ENCODE measurements at regions not wholly inside any gene's neighbourhood (a gene's known extent, or its start where the extent isn't known, plus 50 kb on each side); places are given as distances from the start of the nearest gene placed in this dataset.

- Mint-ChIP-seq H3K9me3 (peaks cover 16% of the 10 kb centered on the region), H3K27me3 (peaks cover 18% of the 10 kb centered on the region), H3K27ac (no peak overlapping the region), H3K4me1 (peaks cover 10% of the 10 kb centered on the region), H3K4me3 (no peak overlapping the region), H3K36me3 (peaks cover 10% of the 10 kb centered on the region)
- ATAC-seq: no peak
Measured at GRCh38 chr20:24773751-24774201, 175.3 kb upstream of the CST7 start.

- Mint-ChIP-seq H3K4me1 (peaks cover 16% of the 10 kb centered on the region), H3K9me3 (peaks cover 16% of the 10 kb centered on the region), H3K27me3 (peaks cover 15% of the 10 kb centered on the region), H3K27ac (no peak overlapping the region), H3K36me3 (peaks cover 10% of the 10 kb centered on the region), H3K4me3 (no peak overlapping the region)
- ATAC-seq: no peak
Measured at GRCh38 chr20:24775966-24776365, 173.1 kb upstream of the CST7 start.

GRCh38 chr20:24776755-24777271 lies 172.3 kb upstream of the CST7 start:
- Mint-ChIP-seq H3K4me3 (no peak overlapping the region), H3K27ac (no peak overlapping the region), H3K36me3 (peaks cover 10% of the 10 kb centered on the region), H3K9me3 (peaks cover 16% of the 10 kb centered on the region), H3K4me1 (peaks cover 12% of the 10 kb centered on the region), H3K27me3 (peaks cover 12% of the 10 kb centered on the region)
- ATAC-seq: no peak

- Mint-ChIP-seq H3K9me3 (peaks cover 16% of the 10 kb centered on the region), H3K27ac (peak overlapping the region; percentile 50), H3K27me3 (peaks cover 3% of the 10 kb centered on the region), H3K4me1 (peaks cover 12% of the 10 kb centered on the region), H3K4me3 (no peak overlapping the region), H3K36me3 (peaks cover 10% of the 10 kb centered on the region)
- no peak for ATAC-seq
Measured at GRCh38 chr20:24777746-24778145, 171.3 kb upstream of the CST7 start.

GRCh38 chr20:24778585-24779031 lies 170.5 kb upstream of the CST7 start:
- no peak for ATAC-seq
- peaks cover 10% of the 10 kb centered on the region for H3K36me3 Mint-ChIP-seq
- H3K27ac Mint-ChIP-seq: peak overlapping the region; percentile 50
- no peak overlapping the region for H3K4me3 Mint-ChIP-seq
- peaks cover 16% of the 10 kb centered on the region for H3K9me3 Mint-ChIP-seq
- no peaks in the 10 kb centered on the region for H3K27me3 Mint-ChIP-seq
- peaks cover 12% of the 10 kb centered on the region for H3K4me1 Mint-ChIP-seq

- Mint-ChIP-seq H3K27me3 (no peaks in the 10 kb centered on the region), H3K4me3 (no peak overlapping the region), H3K27ac (no peak overlapping the region), H3K4me1 (peaks cover 12% of the 10 kb centered on the region), H3K9me3 (peaks cover 16% of the 10 kb centered on the region), H3K36me3 (peaks cover 10% of the 10 kb centered on the region)
- ATAC-seq: no peak
Measured at GRCh38 chr20:24779131-24779530, 169.9 kb upstream of the CST7 start.

- Mint-ChIP-seq H3K36me3 (peaks cover 1% of the 10 kb centered on the region), H3K4me3 (no peak overlapping the region), H3K27me3 (no peaks in the 10 kb centered on the region), H3K9me3 (peaks cover 8% of the 10 kb centered on the region), H3K27ac (no peak overlapping the region), H3K4me1 (peaks cover 12% of the 10 kb centered on the region)
- no peak for ATAC-seq
Measured at GRCh38 chr20:24779946-24780345, 169.1 kb upstream of the CST7 start.

GRCh38 chr20:24780674-24781417 lies 168.2 kb upstream of the CST7 start:
- no peak for ATAC-seq
- no peaks in the 10 kb centered on the region for H3K27me3 Mint-ChIP-seq
- no peaks in the 10 kb centered on the region for H3K36me3 Mint-ChIP-seq
- H3K9me3 Mint-ChIP-seq: peaks cover 5% of the 10 kb centered on the region
- no peak overlapping the region for H3K27ac Mint-ChIP-seq
- no peak overlapping the region for H3K4me3 Mint-ChIP-seq
- peaks cover 12% of the 10 kb centered on the region for H3K4me1 Mint-ChIP-seq

GRCh38 chr20:24781418-24781980 lies 167.6 kb upstream of the CST7 start:
- ATAC-seq: peak; percentile 56
- no peak overlapping the region for H3K27ac Mint-ChIP-seq
- H3K4me1 Mint-ChIP-seq: peaks cover 12% of the 10 kb centered on the region
- H3K36me3 Mint-ChIP-seq: no peaks in the 10 kb centered on the region
- H3K27me3 Mint-ChIP-seq: no peaks in the 10 kb centered on the region
- peaks cover 1% of the 10 kb centered on the region for H3K9me3 Mint-ChIP-seq
- no peak overlapping the region for H3K4me3 Mint-ChIP-seq

- H3K9me3 Mint-ChIP-seq: no peaks in the 10 kb centered on the region
- ATAC-seq: no peak
- H3K27me3 Mint-ChIP-seq: no peaks in the 10 kb centered on the region
- H3K4me1 Mint-ChIP-seq: peaks cover 12% of the 10 kb centered on the region
- no peak overlapping the region for H3K4me3 Mint-ChIP-seq
- H3K27ac Mint-ChIP-seq: no peak overlapping the region
- no peaks in the 10 kb centered on the region for H3K36me3 Mint-ChIP-seq
Measured at GRCh38 chr20:24782301-24782700, 166.8 kb upstream of the CST7 start.

- no peaks in the 10 kb centered on the region for H3K36me3 Mint-ChIP-seq
- H3K4me1 Mint-ChIP-seq: peaks cover 12% of the 10 kb centered on the region
- no peak overlapping the region for H3K27ac Mint-ChIP-seq
- H3K4me3 Mint-ChIP-seq: no peak overlapping the region
- ATAC-seq: no peak
- H3K9me3 Mint-ChIP-seq: no peaks in the 10 kb centered on the region
- no peaks in the 10 kb centered on the region for H3K27me3 Mint-ChIP-seq
Measured at GRCh38 chr20:24782801-24783630, 166.1 kb upstream of the CST7 start.

- Mint-ChIP-seq H3K27ac (no peak overlapping the region), H3K27me3 (peaks cover 2% of the 10 kb centered on the region)
- no peak for ATAC-seq
Measured at GRCh38 chr20:24783631-24784492, 165.2 kb upstream of the CST7 start.

GRCh38 chr20:24784607-24785006 lies 164.5 kb upstream of the CST7 start:
- no peak for ATAC-seq
- peaks cover 12% of the 10 kb centered on the region for H3K4me1 Mint-ChIP-seq
- no peaks in the 10 kb centered on the region for H3K9me3 Mint-ChIP-seq
- H3K4me3 Mint-ChIP-seq: no peak overlapping the region
- no peaks in the 10 kb centered on the region for H3K36me3 Mint-ChIP-seq
- H3K27ac Mint-ChIP-seq: no peak overlapping the region
- peaks cover 9% of the 10 kb centered on the region for H3K27me3 Mint-ChIP-seq

More at GRCh38 chr20:24783631-24784492, 165.2 kb upstream of the CST7 start:
- Mint-ChIP-seq H3K9me3 (no peaks in the 10 kb centered on the region), H3K4me3 (no peak overlapping the region), H3K4me1 (peaks cover 12% of the 10 kb centered on the region), H3K36me3 (no peaks in the 10 kb centered on the region)

Measured in stimulated activated memory B cell treated with anti-CD40 and anti-IgM and Interleukin-4, amounts not matched to agents 10 μg/mL and 1 μg/mL and 100 μg/mL, for 72 hours (primary cell).